H9 (cell line): ENCODE measurements at regions not wholly inside any gene's neighbourhood (a gene's known extent, or its start where the extent isn't known, plus 50 kb on each side); places are given as distances from the start of the nearest gene placed in this dataset.

ENCODE experiments used
- DNase-seq: peaks from one replicate; pipeline ENCODE4 v3.0.0-alpha.2; 2017
- H2AFZ ChIP-seq: one replicate; pipeline ENCODE4 v1.6.1; 2013; ENCODE audit warnings: mild to moderate bottlenecking, low read length, control low read depth, moderate library complexity
- H2AK5ac ChIP-seq: 2 replicates; pipeline ENCODE4 v1.6.1; 2013; ENCODE audit warnings: low read length, control low read depth, mixed read lengths; ENCODE audit not compliant: insufficient read length
- H2BK120ac ChIP-seq: one replicate; pipeline ENCODE4 v1.6.1; 2013; ENCODE audit warnings: low read depth, mild to moderate bottlenecking, low read length, control low read depth, inconsistent platforms; ENCODE audit not compliant: poor library complexity, severe bottlenecking
- H2BK12ac ChIP-seq: 2 replicates; pipeline ENCODE4 v1.6.1; 2013; ENCODE audit warnings: low read length, control low read depth, mixed read lengths, low read depth; ENCODE audit not compliant: insufficient read length
- H2BK15ac ChIP-seq: 2 replicates; pipeline ENCODE4 v1.6.1; 2013; ENCODE audit warnings: low read depth, low read length, control low read depth
- H2BK20ac ChIP-seq: one replicate; pipeline ENCODE4 v1.6.1; 2013; ENCODE audit warnings: low read depth, mild to moderate bottlenecking, low read length, control low read depth, inconsistent platforms; ENCODE audit not compliant: poor library complexity, severe bottlenecking
- H2BK5ac ChIP-seq: 2 replicates; pipeline ENCODE4 v1.6.1; 2013; ENCODE audit warnings: low read length, control low read depth, mixed read lengths; ENCODE audit not compliant: insufficient read length
- H3K14ac ChIP-seq: 2 replicates; pipeline ENCODE4 v1.6.1; 2013; ENCODE audit warnings: low read length, control low read depth; ENCODE audit not compliant: insufficient read depth
- H3K18ac ChIP-seq: 2 replicates; pipeline ENCODE4 v1.6.1; 2013; ENCODE audit warnings: low read depth, mild to moderate bottlenecking, mixed read lengths, low read length, control low read depth; ENCODE audit not compliant: insufficient read length
- H3K23ac ChIP-seq: 2 replicates; pipeline ENCODE4 v1.6.1; 2013; ENCODE audit warnings: low read length, control low read depth, mixed read lengths, low read depth; ENCODE audit not compliant: insufficient read length
- H3K23me2 ChIP-seq: 2 replicates; pipeline ENCODE4 v1.6.1; 2013; ENCODE audit warnings: low read depth, mild to moderate bottlenecking, mixed read lengths, low read length, control low read depth; ENCODE audit not compliant: insufficient read length, poor library complexity, severe bottlenecking
- H3K27ac ChIP-seq: 2 replicates; pipeline ENCODE4 v1.5.1; 2013; ENCODE audit warnings: low read length, control low read depth, mixed read lengths, low read depth; ENCODE audit not compliant: insufficient read length
- H3K27me3 ChIP-seq: 2 replicates; pipeline ENCODE4 v1.6.1; 2013; ENCODE audit warnings: low read length, control low read depth, inconsistent platforms; ENCODE audit not compliant: insufficient read depth
- H3K4ac ChIP-seq: 2 replicates; pipeline ENCODE4 v1.6.1; 2013; ENCODE audit warnings: low read depth, mild to moderate bottlenecking, control low read depth, inconsistent platforms, low read length, moderate library complexity
- H3K4me1 ChIP-seq: 2 replicates; pipeline ENCODE4 v1.6.1; 2013; ENCODE audit warnings: low read length, control low read depth, inconsistent platforms; ENCODE audit not compliant: insufficient read depth
- H3K4me2 ChIP-seq: 2 replicates; pipeline ENCODE4 v1.6.1; 2013; ENCODE audit warnings: low read length, control low read depth, mixed read lengths; ENCODE audit not compliant: insufficient read length, insufficient read depth
- H3K56ac ChIP-seq: 2 replicates; pipeline ENCODE4 v1.6.1; 2013; ENCODE audit warnings: low read depth, mild to moderate bottlenecking, mixed read lengths, low read length, control low read depth; ENCODE audit not compliant: insufficient read length
- H3K79me1 ChIP-seq: 2 replicates; pipeline ENCODE4 v1.6.1; 2013; ENCODE audit warnings: low read depth, mild to moderate bottlenecking, moderate library complexity, low read length, control low read depth, inconsistent platforms; ENCODE audit not compliant: insufficient read depth, poor library complexity, severe bottlenecking
- H3K79me2 ChIP-seq: 2 replicates; pipeline ENCODE4 v1.6.1; 2013; ENCODE audit warnings: low read length, control low read depth, inconsistent platforms; ENCODE audit not compliant: insufficient read depth
- H3K9ac ChIP-seq: 2 replicates; pipeline ENCODE4 v1.6.1; 2013; ENCODE audit warnings: low read length, control low read depth, mixed read lengths; ENCODE audit not compliant: insufficient read length; ENCODE audit errors: extremely low read depth
- H3K9me3 ChIP-seq: one replicate; pipeline ENCODE4 v1.6.1; 2013; ENCODE audit warnings: low read depth, low read length, inconsistent platforms; ENCODE audit not compliant: control insufficient read depth
- H3T11ph ChIP-seq: one replicate; pipeline ENCODE4 v1.6.1; 2013; ENCODE audit warnings: mild to moderate bottlenecking, low read length, control low read depth, inconsistent platforms
- H4K20me1 ChIP-seq: one replicate; pipeline ENCODE4 v1.6.1; 2013; ENCODE audit not compliant: control insufficient read depth, insufficient read length, insufficient read depth
- H4K5ac ChIP-seq: 2 replicates; pipeline ENCODE4 v1.6.1; 2013; ENCODE audit warnings: low read depth, mild to moderate bottlenecking, mixed read lengths, low read length, control low read depth; ENCODE audit not compliant: insufficient read length
- H4K8ac ChIP-seq: replicated peaks from 2 replicates; pipeline ENCODE4 v1.6.1; 2013; ENCODE audit warnings: low read length, control low read depth, mixed read lengths, low read depth; ENCODE audit not compliant: insufficient read length
- H4K91ac ChIP-seq: 2 replicates; pipeline ENCODE4 v1.6.1; 2013; ENCODE audit warnings: low read depth, mild to moderate bottlenecking, moderate library complexity, mixed read lengths, low read length, control low read depth; ENCODE audit not compliant: insufficient read length
- H3K27ac Mint-ChIP-seq, 3 experiments: 2 replicates in 2 of 3; 3 replicates in 1 of 3; pipeline ENCODE4 v1.8.0; 2020 to 2021; ENCODE audit warnings: mixed read lengths in 3 of 3, mild to moderate bottlenecking in 1 of 3, moderate library complexity in 1 of 3
- H3K27me3 Mint-ChIP-seq: 2 replicates; pipeline ENCODE4 v1.8.0; 2021; ENCODE audit warnings: low read depth, mild to moderate bottlenecking, moderate library complexity, mixed read lengths
- H3K36me3 Mint-ChIP-seq, 3 experiments: 2 replicates in 2 of 3; 3 replicates in 1 of 3; pipeline ENCODE4 v1.8.0; 2020 to 2021; ENCODE audit warnings: low read depth in 3 of 3, mixed read lengths in 3 of 3; ENCODE audit not compliant: insufficient read depth in 1 of 3
- H3K4me1 Mint-ChIP-seq, 2 experiments: 2 replicates each; pipeline ENCODE4 v1.8.0; 2020; ENCODE audit warnings: mixed read lengths in 2 of 2
- H3K4me3 Mint-ChIP-seq, 2 experiments: 2 replicates in 1 of 2; 3 replicates in 1 of 2; pipeline ENCODE4 v1.8.0; 2020 to 2021; ENCODE audit warnings: mild to moderate bottlenecking in 2 of 2, mixed read lengths in 2 of 2, moderate library complexity in 1 of 2
- H3K9me3 Mint-ChIP-seq, 2 experiments: 2 replicates in 1 of 2; 3 replicates in 1 of 2; pipeline ENCODE4 v1.8.0; 2020; ENCODE audit warnings: mild to moderate bottlenecking in 2 of 2, mixed read lengths in 2 of 2, moderate library complexity in 1 of 2
- CTCF ChIP-seq: fragments of 200-600 bp; sonication (generic); conservative IDR thresholded peaks from 3 replicates; pipeline ENCODE4 v1.8.0; 2021; ENCODE audit warnings: antibody characterized with exemption, mild to moderate bottlenecking

GRCh38 chr3:7875925-7876324 is 625.7 kb upstream of the LMCD1 start:
- Histone ChIP-seq H2BK12ac (no peak overlapping the region), H3K18ac (no peak overlapping the region), H3K27ac (no peak overlapping the region), H3K79me1 (no peaks in the 10 kb centered on the region), H3K27me3 (no peaks in the 10 kb centered on the region), H2BK20ac (no peak overlapping the region), H4K20me1 (no peaks in the 10 kb centered on the region), H3K9ac (no peak overlapping the region), H3K9me3 (no peaks in the 10 kb centered on the region), H2BK120ac (no peak overlapping the region), H4K5ac (no peak overlapping the region), H3K23me2 (no peaks in the 10 kb centered on the region), H4K8ac (no peak overlapping the region), H2AK5ac (no peak overlapping the region), H3T11ph (no peak overlapping the region), H3K4me1 (no peaks in the 10 kb centered on the region; the same call in 1 of the 2 replicates), H3K56ac (no peak overlapping the region), H3K79me2 (no peaks in the 10 kb centered on the region), H3K23ac (no peak overlapping the region), H3K14ac (no peak overlapping the region), H3K4ac (no peak overlapping the region), H3K4me2 (no peak overlapping the region), H2AFZ (no peak overlapping the region), H2BK15ac (no peak overlapping the region), H4K91ac (no peak overlapping the region), H2BK5ac (no peak overlapping the region)
- H3K27me3 Mint-ChIP-seq: no peaks in the 10 kb centered on the region
- no peak for TF ChIP-seq CTCF
- H3K4me3 Mint-ChIP-seq: no peak overlapping the region
- H3K36me3 Mint-ChIP-seq: no peaks in the 10 kb centered on the region
- no peak overlapping the region for H3K27ac Mint-ChIP-seq
- DNase-seq: no peak
- 0 out of 4 replicates have a peak, but pooled peaks cover 0 to 3% of the 10 kb centered on the region in 2 experiments for H3K4me1 Mint-ChIP-seq
- H3K9me3 Mint-ChIP-seq: no peaks in the 10 kb centered on the region; a peak in 1 of 5 replicates
